Vagina (tissue), 2 donors: ENCODE measurements at regions not wholly inside any gene's neighbourhood (a gene's known extent, or its start where the extent isn't known, plus 50 kb on each side); places are given as distances from the start of the nearest gene placed in this dataset.

Experiments
- DNase-seq, 2 donors: peaks; one replicate each; pipeline ENCODE4 v3.0.0-alpha.2; 2017; ENCODE audit errors: extremely low spot score in 2 of 2
- H3K27ac ChIP-seq: fragments of 200-600 bp; sonication (generic); one replicate; pipeline ENCODE4 v1.5.1; 2019
- H3K27me3 ChIP-seq: fragments of 200-600 bp; sonication (generic); one replicate; pipeline ENCODE4 v1.5.1; 2019
- H3K36me3 ChIP-seq, 2 donors: fragments of 200-600 bp; sonication (generic); one replicate each; pipeline ENCODE4 v1.5.1; 2017 to 2019
- H3K4me1 ChIP-seq: fragments of 200-600 bp; sonication (generic); one replicate; pipeline ENCODE4 v1.5.1; 2019
- H3K4me3 ChIP-seq, 2 donors: fragments of 200-600 bp; sonication (generic); 1 replicate in 1 of 2; 2 replicates in 1 of 2; pipeline ENCODE4 v1.5.1; 2016 to 2019
- H3K9me3 ChIP-seq: fragments of 200-600 bp; sonication (generic); one replicate; pipeline ENCODE4 v1.5.1; 2019
- CTCF ChIP-seq, 3 experiments: fragments of 450-650 bp in 2 of 3; fragments of 200-600 bp in 1 of 3; sonication (generic) in 1 of 3; IDR thresholded peaks; one replicate each; pipeline ENCODE4 v1.5.1; 2017 to 2019; ENCODE audit warnings: antibody characterized with exemption in 3 of 3, mild to moderate bottlenecking in 2 of 3, moderate library complexity in 2 of 3
- POLR2A ChIP-seq, 2 donors: fragments of 450-650 bp; IDR thresholded peaks; one replicate each; pipeline ENCODE4 v1.6.1; 2017; ENCODE audit warnings: antibody characterized with exemption in 2 of 2, mild to moderate bottlenecking in 2 of 2, moderate library complexity in 2 of 2
- POLR2AphosphoS5 ChIP-seq, 2 donors: sonication (generic); formaldehyde crosslinking; IDR thresholded peaks; one replicate each; pipeline ENCODE4 v1.9.0; 2017; ENCODE audit warnings: antibody characterized with exemption in 2 of 2, mild to moderate bottlenecking in 2 of 2, low read depth in 1 of 2; ENCODE audit not compliant: insufficient read depth in 1 of 2
- intact Hi-C: fragments of 100-400 bp; cut with DNase I; formaldehyde crosslinking; loops from one replicate; pipeline ENCODE4 v1.15.1; 2023

- Histone ChIP-seq H3K27me3 (no peaks in the 10 kb centered on the region), H3K27ac (no peak overlapping the region), H3K9me3 (no peaks in the 10 kb centered on the region), H3K4me3 (no peak overlapping the region), H3K36me3 (no peaks in the 10 kb centered on the region), H3K4me1 (peaks cover 14% of the 10 kb centered on the region)
- no peak for TF ChIP-seq POLR2A (IDR thresholded peaks at IDR 0.05)
- TF ChIP-seq CTCF (IDR thresholded peaks at IDR 0.05) = no peak
- no peak for TF ChIP-seq POLR2AphosphoS5 (IDR thresholded peaks at IDR 0.05; ENCODE audit: insufficient read depth in 1 of 2, low read depth in 1 of 2)
- intact Hi-C loops = no loop called here
- no peak for DNase-seq
Observed at GRCh38 chr2:235170536-235171521, 219.0 kb downstream of the SH3BP4 start.

- H3K4me1 ChIP-seq = peaks cover 14% of the 10 kb centered on the region
- H3K27ac ChIP-seq = no peak overlapping the region
- TF ChIP-seq CTCF (IDR thresholded peaks at IDR 0.05) = no peak
- TF ChIP-seq POLR2AphosphoS5 (IDR thresholded peaks at IDR 0.05; ENCODE audit: insufficient read depth in 1 of 2, low read depth in 1 of 2) = no peak
- TF ChIP-seq POLR2A (IDR thresholded peaks at IDR 0.05) = no peak
- no peak overlapping the region for H3K4me3 ChIP-seq
- intact Hi-C loops = no loop called here
- DNase-seq = no peak
- H3K27me3 ChIP-seq = no peaks in the 10 kb centered on the region
- no peaks in the 10 kb centered on the region for H3K9me3 ChIP-seq
- H3K36me3 ChIP-seq = no peaks in the 10 kb centered on the region
Observed at GRCh38 chr2:235171550-235172031, 219.8 kb downstream of the SH3BP4 start.

GRCh38 chr2:235180642-235181041 is 228.8 kb downstream of the SH3BP4 start:
- intact Hi-C loops = no loop called here
- Histone ChIP-seq H3K9me3 (no peaks in the 10 kb centered on the region), H3K27ac (no peak overlapping the region), H3K4me3 (no peak overlapping the region), H3K4me1 (peaks cover 4% of the 10 kb centered on the region), H3K27me3 (no peaks in the 10 kb centered on the region), H3K36me3 (no peaks in the 10 kb centered on the region)
- no peak for TF ChIP-seq CTCF (IDR thresholded peaks at IDR 0.05)
- no peak for TF ChIP-seq POLR2A (IDR thresholded peaks at IDR 0.05)
- no peak for TF ChIP-seq POLR2AphosphoS5 (IDR thresholded peaks at IDR 0.05; ENCODE audit: insufficient read depth in 1 of 2, low read depth in 1 of 2)
- DNase-seq = no peak

- TF ChIP-seq POLR2AphosphoS5 (IDR thresholded peaks at IDR 0.05; ENCODE audit: insufficient read depth in 1 of 2, low read depth in 1 of 2) (no peak), CTCF (IDR thresholded peaks at IDR 0.05) (no peak), POLR2A (IDR thresholded peaks at IDR 0.05) (no peak)
- intact Hi-C loops = no loop called here
- H3K36me3 ChIP-seq = no peaks in the 10 kb centered on the region
- H3K27ac ChIP-seq = no peak overlapping the region
- no peak overlapping the region for H3K4me3 ChIP-seq
- H3K9me3 ChIP-seq = no peaks in the 10 kb centered on the region
- DNase-seq = no peak
- no peaks in the 10 kb centered on the region for H3K27me3 ChIP-seq
- peaks cover 4% of the 10 kb centered on the region for H3K4me1 ChIP-seq
Observed at GRCh38 chr2:235183786-235184185, 232.0 kb downstream of the SH3BP4 start.

- no peak for TF ChIP-seq CTCF (IDR thresholded peaks at IDR 0.05)
- TF ChIP-seq POLR2AphosphoS5 (IDR thresholded peaks at IDR 0.05; ENCODE audit: insufficient read depth in 1 of 2, low read depth in 1 of 2) = no peak
- no peak for TF ChIP-seq POLR2A (IDR thresholded peaks at IDR 0.05)
- no peaks in the 10 kb centered on the region for H3K9me3 ChIP-seq
- DNase-seq = peak in 1 of 2 donors; percentile 52
Observed at GRCh38 chr2:235187806-235188205, 236.0 kb downstream of the SH3BP4 start.

More at GRCh38 chr2:235187806-235188205, 236.0 kb downstream of the SH3BP4 start:
- H3K4me1 ChIP-seq = peaks cover 18% of the 10 kb centered on the region
- no peak overlapping the region for H3K27ac ChIP-seq
- no peaks in the 10 kb centered on the region for H3K27me3 ChIP-seq
- intact Hi-C loops = no loop called here
- H3K4me3 ChIP-seq = no peak overlapping the region
- no peaks in the 10 kb centered on the region for H3K36me3 ChIP-seq
